HL-60 (cell line): ENCODE measurements at regions not wholly inside any gene's neighbourhood (a gene's known extent, or its start where the extent isn't known, plus 50 kb on each side); places are given as distances from the start of the nearest gene placed in this dataset.

Experiments used
- GABPA ChIP-seq: IDR thresholded peaks from 2 replicates; pipeline ENCODE4 v1.6.1; 2012; ENCODE audit warnings: low read depth
- POLR2AphosphoS5 ChIP-seq: IDR thresholded peaks from 2 replicates; pipeline ENCODE4 v1.6.1; 2012; ENCODE audit warnings: low read depth
- TF ChIP-seq, protein P1 (sequence below): IDR thresholded peaks from one replicate; pipeline ENCODE4 v1.5.1; 2011; ENCODE audit warnings: low read length, control low read depth, inconsistent platforms; ENCODE audit not compliant: insufficient read depth
- TF ChIP-seq, protein P2 (sequence below): IDR thresholded peaks from 2 replicates; pipeline ENCODE4 v1.6.1; 2012; ENCODE audit warnings: low read depth; ENCODE audit not compliant: insufficient replicate concordance

DNA sequence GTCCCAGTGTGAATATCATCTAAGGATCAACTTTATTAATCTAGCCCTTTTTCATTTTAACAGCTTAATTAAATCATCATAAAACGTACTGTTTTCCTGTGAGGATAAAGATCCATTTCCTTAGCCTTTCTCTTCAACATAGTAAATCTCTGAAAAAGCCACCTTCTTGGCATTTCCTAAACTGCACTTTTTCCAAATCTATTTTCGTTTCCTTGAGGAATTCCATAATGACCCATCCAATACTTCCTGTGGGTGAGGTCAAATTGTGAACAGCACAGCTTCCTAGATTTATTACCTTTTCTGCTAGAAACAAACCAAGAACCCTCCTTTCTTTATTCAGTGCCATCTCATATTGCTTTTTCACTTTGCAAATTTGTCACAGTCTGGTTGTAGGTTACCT is 129.4 kb upstream of the CNTN4 start:
- TF ChIP-seq, protein P1, sequence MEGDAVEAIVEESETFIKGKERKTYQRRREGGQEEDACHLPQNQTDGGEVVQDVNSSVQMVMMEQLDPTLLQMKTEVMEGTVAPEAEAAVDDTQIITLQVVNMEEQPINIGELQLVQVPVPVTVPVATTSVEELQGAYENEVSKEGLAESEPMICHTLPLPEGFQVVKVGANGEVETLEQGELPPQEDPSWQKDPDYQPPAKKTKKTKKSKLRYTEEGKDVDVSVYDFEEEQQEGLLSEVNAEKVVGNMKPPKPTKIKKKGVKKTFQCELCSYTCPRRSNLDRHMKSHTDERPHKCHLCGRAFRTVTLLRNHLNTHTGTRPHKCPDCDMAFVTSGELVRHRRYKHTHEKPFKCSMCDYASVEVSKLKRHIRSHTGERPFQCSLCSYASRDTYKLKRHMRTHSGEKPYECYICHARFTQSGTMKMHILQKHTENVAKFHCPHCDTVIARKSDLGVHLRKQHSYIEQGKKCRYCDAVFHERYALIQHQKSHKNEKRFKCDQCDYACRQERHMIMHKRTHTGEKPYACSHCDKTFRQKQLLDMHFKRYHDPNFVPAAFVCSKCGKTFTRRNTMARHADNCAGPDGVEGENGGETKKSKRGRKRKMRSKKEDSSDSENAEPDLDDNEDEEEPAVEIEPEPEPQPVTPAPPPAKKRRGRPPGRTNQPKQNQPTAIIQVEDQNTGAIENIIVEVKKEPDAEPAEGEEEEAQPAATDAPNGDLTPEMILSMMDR, result no peak
- no peak for TF ChIP-seq POLR2AphosphoS5
- TF ChIP-seq GABPA, result no peak
- TF ChIP-seq, protein P2, sequence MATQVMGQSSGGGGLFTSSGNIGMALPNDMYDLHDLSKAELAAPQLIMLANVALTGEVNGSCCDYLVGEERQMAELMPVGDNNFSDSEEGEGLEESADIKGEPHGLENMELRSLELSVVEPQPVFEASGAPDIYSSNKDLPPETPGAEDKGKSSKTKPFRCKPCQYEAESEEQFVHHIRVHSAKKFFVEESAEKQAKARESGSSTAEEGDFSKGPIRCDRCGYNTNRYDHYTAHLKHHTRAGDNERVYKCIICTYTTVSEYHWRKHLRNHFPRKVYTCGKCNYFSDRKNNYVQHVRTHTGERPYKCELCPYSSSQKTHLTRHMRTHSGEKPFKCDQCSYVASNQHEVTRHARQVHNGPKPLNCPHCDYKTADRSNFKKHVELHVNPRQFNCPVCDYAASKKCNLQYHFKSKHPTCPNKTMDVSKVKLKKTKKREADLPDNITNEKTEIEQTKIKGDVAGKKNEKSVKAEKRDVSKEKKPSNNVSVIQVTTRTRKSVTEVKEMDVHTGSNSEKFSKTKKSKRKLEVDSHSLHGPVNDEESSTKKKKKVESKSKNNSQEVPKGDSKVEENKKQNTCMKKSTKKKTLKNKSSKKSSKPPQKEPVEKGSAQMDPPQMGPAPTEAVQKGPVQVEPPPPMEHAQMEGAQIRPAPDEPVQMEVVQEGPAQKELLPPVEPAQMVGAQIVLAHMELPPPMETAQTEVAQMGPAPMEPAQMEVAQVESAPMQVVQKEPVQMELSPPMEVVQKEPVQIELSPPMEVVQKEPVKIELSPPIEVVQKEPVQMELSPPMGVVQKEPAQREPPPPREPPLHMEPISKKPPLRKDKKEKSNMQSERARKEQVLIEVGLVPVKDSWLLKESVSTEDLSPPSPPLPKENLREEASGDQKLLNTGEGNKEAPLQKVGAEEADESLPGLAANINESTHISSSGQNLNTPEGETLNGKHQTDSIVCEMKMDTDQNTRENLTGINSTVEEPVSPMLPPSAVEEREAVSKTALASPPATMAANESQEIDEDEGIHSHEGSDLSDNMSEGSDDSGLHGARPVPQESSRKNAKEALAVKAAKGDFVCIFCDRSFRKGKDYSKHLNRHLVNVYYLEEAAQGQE, result no peak
